ENCODE measurements at regions not wholly inside any gene's neighbourhood (a gene's known extent, or its start where the extent isn't known, plus 50 kb on each side); places are given as distances from the start of the nearest gene placed in this dataset.

- no peak for TF ChIP-seq CTCF (IDR thresholded peaks at IDR 0.05)
- no peaks in the 10 kb centered on the region for H3K9me3 Mint-ChIP-seq
- H3K27ac Mint-ChIP-seq, result no peak overlapping the region
- peaks cover 15% of the 10 kb centered on the region for H3K27me3 Mint-ChIP-seq (ENCODE audit: insufficient read depth)
- no peaks in the 10 kb centered on the region for H3K4me1 Mint-ChIP-seq (ENCODE audit: low read depth)
- DNase-seq, result no peak
- no peaks in the 10 kb centered on the region for H3K36me3 Mint-ChIP-seq (ENCODE audit: low read depth)
- no peak overlapping the region for H3K4me3 Mint-ChIP-seq
Observed at GRCh38 chr2:105604938-105605337, 139.8 kb upstream of the NCK2 start.

GRCh38 chr2:105600949-105601794 is 143.5 kb upstream of the NCK2 start:
- Mint-ChIP-seq H3K36me3 (ENCODE audit: low read depth) (no peaks in the 10 kb centered on the region), H3K4me3 (no peak overlapping the region)

GRCh38 chr2:105600602-105600948 is 144.1 kb upstream of the NCK2 start:
- no peak for DNase-seq
- no peak for TF ChIP-seq CTCF (IDR thresholded peaks at IDR 0.05)
- Mint-ChIP-seq H3K9me3 (no peaks in the 10 kb centered on the region), H3K27ac (no peak overlapping the region), H3K4me1 (ENCODE audit: low read depth) (peaks cover 7% of the 10 kb centered on the region; the same call in 1 of the 2 replicates), H3K27me3 (ENCODE audit: insufficient read depth) (peaks cover 24% of the 10 kb centered on the region), H3K36me3 (ENCODE audit: low read depth) (no peaks in the 10 kb centered on the region), H3K4me3 (no peak overlapping the region)

More at GRCh38 chr2:105600949-105601794, 143.5 kb upstream of the NCK2 start:
- no peak for TF ChIP-seq CTCF (IDR thresholded peaks at IDR 0.05)
- H3K27me3 Mint-ChIP-seq (ENCODE audit: insufficient read depth), result peaks cover 26% of the 10 kb centered on the region
- peaks cover 7% of the 10 kb centered on the region; the same call in 1 of the 2 replicates for H3K4me1 Mint-ChIP-seq (ENCODE audit: low read depth)
- no peaks in the 10 kb centered on the region for H3K9me3 Mint-ChIP-seq
- DNase-seq, result no peak
- no peak overlapping the region for H3K27ac Mint-ChIP-seq

GRCh38 chr2:105600037-105600442 is 144.7 kb upstream of the NCK2 start:
- no peak for TF ChIP-seq CTCF (IDR thresholded peaks at IDR 0.05)

GRCh38 chr2:105598829-105599698 is 145.6 kb upstream of the NCK2 start:
- Mint-ChIP-seq H3K4me1 (ENCODE audit: low read depth) (peaks cover 7% of the 10 kb centered on the region; the same call in 1 of the 2 replicates), H3K9me3 (no peaks in the 10 kb centered on the region), H3K36me3 (ENCODE audit: low read depth) (no peaks in the 10 kb centered on the region), H3K27me3 (ENCODE audit: insufficient read depth) (peaks cover 25% of the 10 kb centered on the region), H3K4me3 (no peak overlapping the region), H3K27ac (no peak overlapping the region)
- no peak for TF ChIP-seq CTCF (IDR thresholded peaks at IDR 0.05)
- no peak for DNase-seq

More at GRCh38 chr2:105600037-105600442, 144.7 kb upstream of the NCK2 start:
- Mint-ChIP-seq H3K27ac (no peak overlapping the region), H3K4me1 (ENCODE audit: low read depth) (peaks cover 7% of the 10 kb centered on the region; the same call in 1 of the 2 replicates), H3K36me3 (ENCODE audit: low read depth) (no peaks in the 10 kb centered on the region), H3K27me3 (ENCODE audit: insufficient read depth) (peaks cover 26% of the 10 kb centered on the region), H3K4me3 (no peak overlapping the region), H3K9me3 (no peaks in the 10 kb centered on the region)
- no peak for DNase-seq
